KMS-11 (cell line): ENCODE measurements at regions not wholly inside any gene's neighbourhood (a gene's known extent, or its start where the extent isn't known, plus 50 kb on each side); places are given as distances from the start of the nearest gene placed in this dataset.

Experiments used
- H2AFZ ChIP-seq: fragments of 200-600 bp; sonication (generic); 2 replicates; pipeline ENCODE4 v1.6.1; 2016; ENCODE audit warnings: antibody characterized with exemption, mixed run types, low read depth
- H3K27ac ChIP-seq: fragments of 200-600 bp; sonication (generic); 2 replicates; pipeline ENCODE4 v1.6.1; 2016; ENCODE audit warnings: mild to moderate bottlenecking, mixed run types
- H3K27me3 ChIP-seq: fragments of 200-600 bp; sonication (generic); 2 replicates; pipeline ENCODE4 v1.6.1; 2017; ENCODE audit warnings: mild to moderate bottlenecking, low read depth, mixed run types, moderate library complexity; ENCODE audit not compliant: insufficient read depth
- H3K36me3 ChIP-seq: fragments of 200-600 bp; sonication (generic); 2 replicates; pipeline ENCODE4 v1.6.1; 2017; ENCODE audit warnings: mild to moderate bottlenecking, mixed run types; ENCODE audit not compliant: insufficient read depth
- H3K4me1 ChIP-seq: fragments of 200-600 bp; sonication (generic); 2 replicates; pipeline ENCODE4 v1.6.1; 2016; ENCODE audit warnings: mild to moderate bottlenecking, low read depth, mixed run types; ENCODE audit not compliant: poor library complexity, severe bottlenecking
- H3K4me2 ChIP-seq: fragments of 200-600 bp; sonication (generic); 2 replicates; pipeline ENCODE4 v1.7.0; 2016; ENCODE audit warnings: mild to moderate bottlenecking, mixed run types
- H3K4me3 ChIP-seq: fragments of 200-600 bp; sonication (generic); IDR thresholded peaks from 2 replicates; pipeline ENCODE4 v1.6.1; 2017; ENCODE audit warnings: low read depth, low read length, mixed read lengths; ENCODE audit not compliant: insufficient read depth
- H3K79me2 ChIP-seq: fragments of 200-600 bp; sonication (generic); 2 replicates; pipeline ENCODE4 v1.6.1; 2016; ENCODE audit warnings: low read depth, mixed run types; ENCODE audit not compliant: insufficient read depth
- H3K9ac ChIP-seq: fragments of 200-600 bp; sonication (generic); 2 replicates; pipeline ENCODE4 v1.6.1; 2016; ENCODE audit warnings: mild to moderate bottlenecking, mixed run types
- H4K20me1 ChIP-seq: fragments of 200-600 bp; sonication (generic); 2 replicates; pipeline ENCODE4 v1.6.1; 2016; ENCODE audit warnings: mild to moderate bottlenecking, mixed run types; ENCODE audit not compliant: insufficient read depth
- CTCF ChIP-seq: fragments of 200-600 bp; sonication (generic); conservative IDR thresholded peaks from 2 replicates; pipeline ENCODE4 v1.6.1; 2017; ENCODE audit warnings: low read depth, mild to moderate bottlenecking, antibody characterized with exemption, low read length, moderate library complexity, mixed read lengths

DNA sequence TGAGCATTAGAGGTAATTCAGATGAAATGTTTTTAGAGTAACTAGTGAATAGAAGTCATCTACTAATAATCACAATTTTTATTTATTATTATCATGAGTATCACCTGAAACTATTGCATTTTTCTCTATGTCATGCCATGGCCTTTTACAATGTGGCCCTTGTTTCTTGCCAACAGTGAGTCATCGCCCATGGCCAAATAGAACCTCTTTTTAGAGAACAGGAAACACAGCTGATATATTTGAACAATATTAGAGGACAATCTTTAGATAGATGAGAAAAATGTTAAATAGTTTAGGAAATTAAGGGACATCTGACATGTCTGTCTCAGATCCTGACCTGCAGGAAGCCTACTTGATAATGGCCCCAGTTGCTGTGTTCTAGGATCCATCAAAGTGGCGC, 1584.4 kb upstream of the GOT2 start:
- no peak for TF ChIP-seq CTCF
- Histone ChIP-seq H3K4me1 (no peaks in the 10 kb centered on the region), H3K4me3 (no peak overlapping the region), H3K9ac (no peak overlapping the region), H3K4me2 (no peak overlapping the region), H2AFZ (no peak overlapping the region), H3K79me2 (no peaks in the 10 kb centered on the region), H3K27me3 (no peaks in the 10 kb centered on the region), H3K27ac (no peak overlapping the region), H3K36me3 (no peaks in the 10 kb centered on the region), H4K20me1 (no peaks in the 10 kb centered on the region)

DNA sequence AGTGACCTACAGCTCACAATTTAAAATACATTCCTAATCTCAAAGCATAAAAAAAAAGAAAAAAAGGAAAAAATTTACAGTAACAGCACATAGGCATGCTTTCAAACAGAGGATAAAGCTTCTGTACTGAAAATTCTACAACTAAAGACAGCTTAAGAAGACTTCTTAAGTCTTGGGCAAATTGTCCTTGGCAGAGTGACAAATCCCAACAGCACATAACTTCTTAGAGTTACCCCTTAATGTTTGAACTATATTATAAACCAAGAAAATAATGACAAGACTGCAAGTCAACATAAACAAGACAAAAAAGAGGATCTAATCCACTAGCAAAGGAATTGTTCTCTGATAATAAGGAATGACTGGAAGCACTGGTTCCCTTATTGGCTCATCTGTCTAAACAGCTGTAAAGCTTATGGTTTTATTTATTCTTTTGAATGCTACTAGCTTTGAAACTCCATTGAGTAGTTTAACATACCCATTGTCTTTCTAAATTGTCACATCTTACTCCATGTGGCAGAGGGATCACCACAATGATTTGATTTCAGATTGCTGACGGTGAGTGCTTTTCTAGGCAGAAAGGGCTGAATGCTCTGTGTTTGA, 1576.8 kb upstream of the GOT2 start:
- no peak overlapping the region for H2AFZ ChIP-seq
- no peak for TF ChIP-seq CTCF
- H3K4me3 ChIP-seq = no peak overlapping the region
- no peaks in the 10 kb centered on the region for H3K4me1 ChIP-seq
- no peak overlapping the region for H3K9ac ChIP-seq
- no peaks in the 10 kb centered on the region for H4K20me1 ChIP-seq
- H3K27me3 ChIP-seq = no peaks in the 10 kb centered on the region
- no peaks in the 10 kb centered on the region for H3K36me3 ChIP-seq
- H3K4me2 ChIP-seq = no peak overlapping the region
- no peak overlapping the region for H3K27ac ChIP-seq
- H3K79me2 ChIP-seq = no peaks in the 10 kb centered on the region

- H3K9ac ChIP-seq = no peak overlapping the region
- H3K4me3 ChIP-seq = no peak overlapping the region
- no peak overlapping the region for H3K27ac ChIP-seq
- no peaks in the 10 kb centered on the region for H3K79me2 ChIP-seq
- H4K20me1 ChIP-seq = no peaks in the 10 kb centered on the region
- no peaks in the 10 kb centered on the region for H3K4me1 ChIP-seq
- no peak overlapping the region for H3K4me2 ChIP-seq
- no peak overlapping the region for H2AFZ ChIP-seq
- TF ChIP-seq CTCF = no peak
- H3K27me3 ChIP-seq = no peaks in the 10 kb centered on the region
- no peaks in the 10 kb centered on the region for H3K36me3 ChIP-seq
Measured at GRCh38 chr16:60304720-60305119, 1570.6 kb upstream of the GOT2 start.

DNA sequence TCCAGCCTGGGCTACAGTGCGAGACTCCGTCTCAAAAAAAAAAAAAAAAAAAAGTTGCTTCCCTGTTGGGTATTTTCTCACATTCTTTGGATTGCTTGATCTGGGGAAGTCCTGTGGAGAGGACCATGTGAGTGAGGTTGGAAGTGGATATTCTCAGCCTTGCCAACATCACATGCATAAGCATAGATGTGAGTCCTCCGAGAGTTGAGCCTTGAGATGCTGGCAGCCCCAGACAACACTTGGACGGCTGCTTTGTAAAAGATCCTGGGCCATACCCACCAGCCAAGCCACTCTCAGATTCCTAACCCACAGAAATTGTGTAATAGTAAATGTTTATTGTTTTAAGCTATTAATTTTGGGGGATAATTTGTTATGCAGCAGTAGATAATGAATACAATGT, 1570.0 kb upstream of the GOT2 start:
- Histone ChIP-seq H3K9ac (no peak overlapping the region), H3K27me3 (no peaks in the 10 kb centered on the region), H3K79me2 (no peaks in the 10 kb centered on the region), H3K4me2 (no peak overlapping the region), H3K4me3 (no peak overlapping the region), H4K20me1 (no peaks in the 10 kb centered on the region), H3K36me3 (no peaks in the 10 kb centered on the region), H3K27ac (no peak overlapping the region), H3K4me1 (no peaks in the 10 kb centered on the region), H2AFZ (no peak overlapping the region)
- TF ChIP-seq CTCF = no peak
